ENCODE measurements at regions not wholly inside any gene's neighbourhood (a gene's known extent, or its start where the extent isn't known, plus 50 kb on each side); places are given as distances from the start of the nearest gene placed in this dataset.
A peak's percentile ranks its signal among the peaks of the same experiment; 100 is the strongest.

DNA sequence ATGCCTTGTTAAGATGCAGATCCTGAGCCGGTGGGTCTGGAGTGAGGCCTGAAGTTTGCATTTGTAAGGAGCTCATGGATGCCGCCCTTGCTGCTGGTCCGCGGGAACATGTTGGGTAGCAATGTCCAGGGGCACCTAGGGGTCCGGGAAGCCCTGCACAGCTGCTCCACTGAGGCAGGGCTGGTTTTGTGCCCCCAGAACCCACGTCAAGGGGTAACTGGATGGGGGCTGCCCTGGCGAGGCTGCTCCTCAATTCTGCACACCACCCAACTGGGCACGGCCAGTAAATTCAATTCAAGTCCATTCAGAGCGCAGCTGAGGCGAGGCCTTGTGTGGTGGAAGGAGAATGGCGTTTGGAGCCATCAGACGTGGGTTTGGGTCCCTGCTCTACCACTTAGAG, 246.3 kb upstream of the PITRM1 start:
- no peaks in the 10 kb centered on the region for H3K79me2 ChIP-seq (ENCODE audit: insufficient read depth)
- peaks cover 4% of the 10 kb centered on the region for H3F3A ChIP-seq (replicated peaks; ENCODE audit: insufficient read depth)
- ChIA-PET POLR2A (no interaction called here), CTCF (no interaction called here)
- no peak overlapping the region for H2AFZ ChIP-seq (ENCODE audit: low read depth)
- no peak for DNase-seq
- no peaks in the 10 kb centered on the region for H4K20me1 ChIP-seq (ENCODE audit: insufficient read depth)
- no peaks in the 10 kb centered on the region for H3K9me3 ChIP-seq
- no peak overlapping the region for H3K9ac ChIP-seq
- no peak overlapping the region for H3K4me2 ChIP-seq
- TF ChIP-seq GABPA (IDR thresholded peaks at IDR 0.05; ENCODE audit: low read depth) (no peak), TEAD4 (IDR thresholded peaks at IDR 0.05; ENCODE audit: borderline replicate concordance, insufficient read depth) (no peak), JUND (IDR thresholded peaks at IDR 0.05) (no peak)
- TF ChIP-seq, protein P1, sequence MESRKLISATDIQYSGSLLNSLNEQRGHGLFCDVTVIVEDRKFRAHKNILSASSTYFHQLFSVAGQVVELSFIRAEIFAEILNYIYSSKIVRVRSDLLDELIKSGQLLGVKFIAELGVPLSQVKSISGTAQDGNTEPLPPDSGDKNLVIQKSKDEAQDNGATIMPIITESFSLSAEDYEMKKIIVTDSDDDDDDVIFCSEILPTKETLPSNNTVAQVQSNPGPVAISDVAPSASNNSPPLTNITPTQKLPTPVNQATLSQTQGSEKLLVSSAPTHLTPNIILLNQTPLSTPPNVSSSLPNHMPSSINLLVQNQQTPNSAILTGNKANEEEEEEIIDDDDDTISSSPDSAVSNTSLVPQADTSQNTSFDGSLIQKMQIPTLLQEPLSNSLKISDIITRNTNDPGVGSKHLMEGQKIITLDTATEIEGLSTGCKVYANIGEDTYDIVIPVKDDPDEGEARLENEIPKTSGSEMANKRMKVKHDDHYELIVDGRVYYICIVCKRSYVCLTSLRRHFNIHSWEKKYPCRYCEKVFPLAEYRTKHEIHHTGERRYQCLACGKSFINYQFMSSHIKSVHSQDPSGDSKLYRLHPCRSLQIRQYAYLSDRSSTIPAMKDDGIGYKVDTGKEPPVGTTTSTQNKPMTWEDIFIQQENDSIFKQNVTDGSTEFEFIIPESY (IDR thresholded peaks at IDR 0.05; ENCODE audit: borderline replicate concordance, low read depth), result no peak
- H3K36me3 ChIP-seq (replicated peaks in 1 of 2; ENCODE audit: control insufficient read depth in 1 of 2, insufficient read depth in 2 of 2, low read length in 1 of 2), result no peaks in the 10 kb centered on the region
- no peaks in the 10 kb centered on the region for H3K9me2 ChIP-seq
- 80% methylated on average over 11 of the region's 12 CpGs for WGBS (ENCODE audit: low lambda C conversion rate)
- H3K4me1 ChIP-seq (ENCODE audit: control insufficient read depth in 1 of 2, insufficient read depth in 2 of 2, low read depth in 1 of 2, low read length in 1 of 2), result peaks cover 0 to 4% of the 10 kb centered on the region in 2 experiments; a peak in 2 of 4 replicates
- H3K27me3 ChIP-seq (ENCODE audit: insufficient read depth), result no peaks in the 10 kb centered on the region
- no peak overlapping the region for H3K27ac ChIP-seq (ENCODE audit: low read depth in 2 of 2, low read length in 1 of 2)
- no peak overlapping the region for H3K4me3 ChIP-seq (ENCODE audit: low read depth in 2 of 2, low read length in 1 of 2)

DNA sequence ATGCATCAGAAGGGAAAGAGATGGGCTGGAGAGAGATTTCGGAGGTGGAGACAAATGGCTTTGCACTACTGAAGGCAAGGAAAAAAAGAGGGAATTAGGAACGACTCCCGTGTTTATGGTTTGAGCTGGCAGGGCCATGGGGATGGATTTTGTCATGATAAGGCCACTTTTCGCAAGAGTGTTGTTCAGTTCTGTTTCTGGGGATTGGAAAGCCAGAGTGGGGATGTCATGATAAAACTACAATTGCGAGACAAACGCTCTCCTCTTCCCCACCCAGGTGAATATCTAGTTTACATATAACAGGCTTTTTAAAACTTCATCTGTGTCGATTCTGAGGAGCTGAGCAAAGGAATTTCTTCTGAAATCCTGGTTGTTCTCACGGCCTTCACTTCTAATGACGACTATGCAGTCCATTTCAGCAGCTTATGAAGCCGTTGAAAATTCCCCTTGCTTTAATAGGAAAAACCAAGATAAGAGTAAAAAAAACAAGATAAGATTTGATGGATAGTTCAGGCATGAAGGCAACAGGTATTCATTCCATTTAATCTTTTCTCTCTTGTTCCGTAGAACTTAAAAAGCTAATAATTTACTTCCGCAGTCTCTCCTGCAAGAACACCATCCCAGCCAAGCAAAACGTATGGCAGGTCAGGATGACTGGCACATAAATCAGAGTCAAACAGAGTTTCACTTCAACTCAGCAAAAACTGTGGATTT, 245.6 kb upstream of the PITRM1 start:
- no peaks in the 10 kb centered on the region; a peak in 1 of 4 replicates for H3K4me1 ChIP-seq (ENCODE audit: control insufficient read depth in 1 of 2, insufficient read depth in 2 of 2, low read depth in 1 of 2, low read length in 1 of 2)
- CTCF ChIA-PET, result no interaction called here
- POLR2A ChIA-PET, result no interaction called here
- no peaks in the 10 kb centered on the region for H3K9me2 ChIP-seq
- peaks cover 4% of the 10 kb centered on the region for H3F3A ChIP-seq (replicated peaks; ENCODE audit: insufficient read depth)
- no peak overlapping the region for H3K4me3 ChIP-seq (ENCODE audit: low read depth in 2 of 2, low read length in 1 of 2)
- H3K4me2 ChIP-seq, result no peak overlapping the region
- no peak overlapping the region for H3K27ac ChIP-seq (ENCODE audit: low read depth in 2 of 2, low read length in 1 of 2)
- no peaks in the 10 kb centered on the region for H3K36me3 ChIP-seq (replicated peaks in 1 of 2; ENCODE audit: control insufficient read depth in 1 of 2, insufficient read depth in 2 of 2, low read length in 1 of 2)
- H3K9ac ChIP-seq, result no peak overlapping the region
- WGBS (ENCODE audit: low lambda C conversion rate), result 81% methylated on average over 13 of the region's 13 CpGs
- DNase-seq, result no peak
- TF ChIP-seq NRF1 (IDR thresholded peaks at IDR 0.05; ENCODE audit: low read depth, low read length), result no peak
- no peak for TF ChIP-seq JUND (IDR thresholded peaks at IDR 0.05)
- no peak for TF ChIP-seq TAF1 (IDR thresholded peaks at IDR 0.05; ENCODE audit: borderline replicate concordance, low read depth, low read length)
- no peak for TF ChIP-seq SIN3A (IDR thresholded peaks at IDR 0.05; ENCODE audit: borderline replicate concordance, low read depth, low read length)
- TF ChIP-seq, protein P2, sequence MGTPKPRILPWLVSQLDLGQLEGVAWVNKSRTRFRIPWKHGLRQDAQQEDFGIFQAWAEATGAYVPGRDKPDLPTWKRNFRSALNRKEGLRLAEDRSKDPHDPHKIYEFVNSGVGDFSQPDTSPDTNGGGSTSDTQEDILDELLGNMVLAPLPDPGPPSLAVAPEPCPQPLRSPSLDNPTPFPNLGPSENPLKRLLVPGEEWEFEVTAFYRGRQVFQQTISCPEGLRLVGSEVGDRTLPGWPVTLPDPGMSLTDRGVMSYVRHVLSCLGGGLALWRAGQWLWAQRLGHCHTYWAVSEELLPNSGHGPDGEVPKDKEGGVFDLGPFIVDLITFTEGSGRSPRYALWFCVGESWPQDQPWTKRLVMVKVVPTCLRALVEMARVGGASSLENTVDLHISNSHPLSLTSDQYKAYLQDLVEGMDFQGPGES (IDR thresholded peaks at IDR 0.05; ENCODE audit: low read depth, low read length), result no peak
- TF ChIP-seq SMC3 (IDR thresholded peaks at IDR 0.05; ENCODE audit: low read depth, low read length), result no peak
- TF ChIP-seq RFX5 (IDR thresholded peaks at IDR 0.05; ENCODE audit: low read length), result no peak
- no peak for TF ChIP-seq GATA2 (CRISPR knock-in tag; IDR thresholded peaks at IDR 0.05)
- no peak for TF ChIP-seq MXI1 (IDR thresholded peaks at IDR 0.05; ENCODE audit: low read depth, low read length)
- no peak for TF ChIP-seq EZH2phosphoT487 (IDR thresholded peaks at IDR 0.05; ENCODE audit: borderline replicate concordance, low read depth)
- no peak for TF ChIP-seq NFIC (IDR thresholded peaks at IDR 0.05; ENCODE audit: borderline replicate concordance)
- no peak for TF ChIP-seq TEAD4 (IDR thresholded peaks at IDR 0.05; ENCODE audit: borderline replicate concordance, insufficient read depth)
- no peak for TF ChIP-seq EP300 (IDR thresholded peaks at IDR 0.05; ENCODE audit: borderline replicate concordance in 1 of 2, low read depth in 1 of 2, low read length in 1 of 2)
- TF ChIP-seq FOSL2 (IDR thresholded peaks at IDR 0.05; ENCODE audit: borderline replicate concordance, low read depth), result no peak
- TF ChIP-seq ELF1 (IDR thresholded peaks at IDR 0.05), result no peak
- TF ChIP-seq, protein P3, sequence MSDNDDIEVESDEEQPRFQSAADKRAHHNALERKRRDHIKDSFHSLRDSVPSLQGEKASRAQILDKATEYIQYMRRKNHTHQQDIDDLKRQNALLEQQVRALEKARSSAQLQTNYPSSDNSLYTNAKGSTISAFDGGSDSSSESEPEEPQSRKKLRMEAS (IDR thresholded peaks at IDR 0.05; ENCODE audit: low read depth), result no peak
- no peak for TF ChIP-seq RCOR1 (IDR thresholded peaks at IDR 0.05; ENCODE audit: low read length)
- no peaks in the 10 kb centered on the region for H3K79me2 ChIP-seq (ENCODE audit: insufficient read depth)
- H3K9me3 ChIP-seq, result no peaks in the 10 kb centered on the region
- H2AFZ ChIP-seq (ENCODE audit: low read depth), result peak overlapping the region; percentile 8; the same call in 1 of the 2 replicates
- no peaks in the 10 kb centered on the region for H3K27me3 ChIP-seq (ENCODE audit: insufficient read depth)
- H4K20me1 ChIP-seq (ENCODE audit: insufficient read depth), result no peaks in the 10 kb centered on the region

Data from SK-N-SH (cell line).